CD4-positive, CD25-positive, alpha-beta regulatory T cell (primary cell): ENCODE measurements at regions not wholly inside any gene's neighbourhood (a gene's known extent, or its start where the extent isn't known, plus 50 kb on each side); places are given as distances from the start of the nearest gene placed in this dataset.
"Not testable (repeated sequence)": the region's sequence is repeated elsewhere in the genome, so short reads cannot be mapped to it uniquely, and the experiment has no call there.

Source experiments
- ATAC-seq, 2 donors: fragments of 150-1000 bp; cut with Tn5 transposase; one replicate each; pipeline ENCODE4 v1.10.0; 2021; ENCODE audit warnings: low read depth in 2 of 2, moderate number of reproducible peaks in 2 of 2, moderate library complexity in 1 of 2
- DNase-seq, 3 donors: peaks; one replicate each; pipeline versions ENCODE4 v3.0.0 to v3.0.0-alpha.2; 2012 to 2022; ENCODE audit warnings: mixed read lengths in 1 of 3
- H3K27ac ChIP-seq: one replicate; pipeline ENCODE4 v1.7.0; 2013; ENCODE audit warnings: mild to moderate bottlenecking, low read length; ENCODE audit not compliant: insufficient read depth, poor library complexity, severe bottlenecking
- H3K27me3 ChIP-seq: one replicate; pipeline ENCODE4 v1.7.0; 2013; ENCODE audit warnings: low read length; ENCODE audit not compliant: control insufficient read depth, insufficient read depth
- H3K36me3 ChIP-seq: one replicate; pipeline ENCODE4 v1.7.0; 2013; ENCODE audit warnings: mild to moderate bottlenecking, low read length, moderate library complexity; ENCODE audit not compliant: control insufficient read depth, insufficient read depth
- H3K4me1 ChIP-seq: 2 replicates; pipeline ENCODE4 v1.7.0; 2013; ENCODE audit warnings: mild to moderate bottlenecking, low read length; ENCODE audit not compliant: insufficient read depth, control insufficient read depth, poor library complexity, severe bottlenecking
- H3K4me3 ChIP-seq: one replicate; pipeline ENCODE4 v1.7.0; 2013; ENCODE audit warnings: low read depth, mild to moderate bottlenecking, low read length, moderate library complexity
- H3K9me3 ChIP-seq, 2 experiments: 1 replicate in 1 of 2; 2 replicates in 1 of 2; pipeline ENCODE4 v1.7.0; 2013; ENCODE audit warnings: low read length in 2 of 2, mild to moderate bottlenecking in 1 of 2, moderate library complexity in 1 of 2; ENCODE audit not compliant: control insufficient read depth in 2 of 2
- H3K27ac Mint-ChIP-seq, 3 donors: one replicate each; pipeline ENCODE4 v1.8.0; 2020 to 2022; ENCODE audit warnings: mild to moderate bottlenecking in 3 of 3, mixed read lengths in 3 of 3, moderate library complexity in 2 of 3
- H3K27me3 Mint-ChIP-seq: one replicate; pipeline ENCODE4 v1.8.0; 2022; ENCODE audit warnings: mild to moderate bottlenecking, mixed read lengths
- H3K36me3 Mint-ChIP-seq: one replicate; pipeline ENCODE4 v1.8.0; 2020; ENCODE audit warnings: mixed read lengths
- H3K4me1 Mint-ChIP-seq, 4 donors: one replicate each; pipeline ENCODE4 v1.8.0; 2020 to 2022; ENCODE audit warnings: mixed read lengths in 4 of 4, mild to moderate bottlenecking in 1 of 4
- H3K4me3 Mint-ChIP-seq, 4 donors: one replicate each; pipeline ENCODE4 v1.8.0; 2020 to 2022; ENCODE audit warnings: mild to moderate bottlenecking in 4 of 4, mixed read lengths in 4 of 4, moderate library complexity in 3 of 4
- H3K9me3 Mint-ChIP-seq, 7 donors: one replicate each; pipeline ENCODE4 v1.8.0; 2020 to 2022; ENCODE audit warnings: mixed read lengths in 7 of 7, mild to moderate bottlenecking in 3 of 7, moderate library complexity in 2 of 7

GRCh38 chr10:122780391-122780790, 65.3 kb downstream of the CUZD1 start:
- no peak overlapping the region for H3K27ac ChIP-seq
- no peaks in the 10 kb centered on the region for H3K9me3 ChIP-seq
- Mint-ChIP-seq H3K27ac (no peak overlapping the region), H3K27me3 (peaks cover 5% of the 10 kb centered on the region), H3K9me3 (no peaks in the 10 kb centered on the region), H3K4me1 (no peaks in the 10 kb centered on the region), H3K36me3 (no peaks in the 10 kb centered on the region), H3K4me3 (no peak overlapping the region)
- no peaks in the 10 kb centered on the region for H3K4me1 ChIP-seq
- no peak for ATAC-seq
- DNase-seq = no peak
- no peak overlapping the region for H3K4me3 ChIP-seq
- no peaks in the 10 kb centered on the region for H3K27me3 ChIP-seq
- H3K36me3 ChIP-seq = no peaks in the 10 kb centered on the region

- ATAC-seq = no peak
- Mint-ChIP-seq H3K27me3 (peaks cover 4% of the 10 kb centered on the region), H3K36me3 (no peaks in the 10 kb centered on the region), H3K9me3 (peaks cover 0 to 1% (median 0%) of the 10 kb centered on the region in 7 donors), H3K27ac (no peak overlapping the region), H3K4me3 (no peak overlapping the region), H3K4me1 (no peaks in the 10 kb centered on the region)
- peaks cover 2% of the 10 kb centered on the region for H3K27me3 ChIP-seq
- H3K4me3 ChIP-seq = no peak overlapping the region
- DNase-seq = no peak
- no peak overlapping the region for H3K27ac ChIP-seq
- H3K36me3 ChIP-seq = no peaks in the 10 kb centered on the region
- no peaks in the 10 kb centered on the region for H3K4me1 ChIP-seq
- no peaks in the 10 kb centered on the region for H3K9me3 ChIP-seq
Observed at GRCh38 chr10:122779924-122780323, 65.7 kb downstream of the CUZD1 start.

DNA sequence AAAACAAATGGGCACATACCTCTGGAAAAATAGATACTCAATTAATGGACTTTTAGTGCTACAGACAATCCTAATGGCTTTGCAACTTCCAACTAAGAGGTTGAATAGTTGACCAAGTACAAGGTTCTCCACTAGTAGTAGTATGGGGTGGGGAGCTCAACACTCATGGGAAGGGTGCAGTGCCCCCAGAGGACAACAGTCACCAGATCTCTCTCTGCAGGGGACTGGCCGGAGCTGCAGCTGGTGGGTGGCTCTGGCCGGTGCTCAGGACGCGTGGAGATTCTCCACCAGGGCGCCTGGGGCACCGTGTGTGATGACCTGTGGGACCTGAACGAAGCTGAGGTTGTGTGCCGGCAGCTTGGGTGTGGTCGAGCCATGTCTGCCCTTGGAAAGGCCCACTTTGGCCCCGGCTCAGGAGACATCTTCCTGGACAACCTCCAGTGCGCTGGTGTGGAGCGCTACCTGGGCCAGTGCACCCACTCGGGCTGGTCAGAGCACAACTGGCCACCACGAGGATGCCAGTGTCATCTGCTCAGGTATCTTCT, 68.1 kb downstream of the CUZD1 start:
- no peaks in the 10 kb centered on the region for H3K4me1 ChIP-seq
- no peaks in the 10 kb centered on the region for H3K36me3 ChIP-seq
- Mint-ChIP-seq H3K9me3 (peaks cover 0 to 1% (median 0%) of the 10 kb centered on the region in 7 donors), H3K4me1 (no peaks in the 10 kb centered on the region), H3K36me3 (no peaks in the 10 kb centered on the region), H3K27ac (no peak overlapping the region), H3K27me3 (peaks cover 4% of the 10 kb centered on the region), H3K4me3 (no peak overlapping the region)
- ATAC-seq (no peak), DNase-seq (no peak)
- no peak overlapping the region for H3K4me3 ChIP-seq
- H3K27ac ChIP-seq = no peak overlapping the region
- H3K9me3 ChIP-seq = no peaks in the 10 kb centered on the region
- H3K27me3 ChIP-seq = peaks cover 3% of the 10 kb centered on the region

DNA sequence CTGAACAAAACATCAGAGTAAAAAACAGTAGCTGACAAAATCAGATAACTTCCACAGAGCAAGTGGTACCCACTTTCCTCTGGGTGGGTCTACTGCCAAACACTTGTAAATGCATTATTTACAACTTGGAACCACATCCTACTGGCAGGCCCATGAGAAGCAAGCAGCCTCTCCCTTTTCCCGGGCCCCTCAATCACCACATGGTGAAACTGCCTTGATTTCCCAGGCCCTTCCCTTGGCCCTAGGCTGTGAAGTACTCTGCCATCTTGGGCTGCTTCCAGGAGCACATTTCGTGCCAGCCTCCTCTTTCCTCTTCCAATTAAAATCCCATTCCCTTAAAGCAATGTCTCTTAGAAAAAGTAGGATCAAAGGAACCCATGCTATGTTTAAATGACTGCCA, 71.4 kb downstream of the CUZD1 start:
- ATAC-seq (no peak), DNase-seq (no peak)
- Mint-ChIP-seq H3K4me3 (no peak overlapping the region), H3K4me1 (no peaks in the 10 kb centered on the region), H3K27ac (peak overlapping the region in 1 of 3 donors; percentile 5), H3K9me3 (peaks cover 0 to 1% (median 0%) of the 10 kb centered on the region in 7 donors), H3K27me3 (peaks cover 4% of the 10 kb centered on the region), H3K36me3 (no peaks in the 10 kb centered on the region)
- Histone ChIP-seq H3K27me3 (peaks cover 3% of the 10 kb centered on the region), H3K4me3 (no peak overlapping the region), H3K36me3 (no peaks in the 10 kb centered on the region), H3K4me1 (no peaks in the 10 kb centered on the region), H3K9me3 (no peaks in the 10 kb centered on the region), H3K27ac (no peak overlapping the region)

DNA sequence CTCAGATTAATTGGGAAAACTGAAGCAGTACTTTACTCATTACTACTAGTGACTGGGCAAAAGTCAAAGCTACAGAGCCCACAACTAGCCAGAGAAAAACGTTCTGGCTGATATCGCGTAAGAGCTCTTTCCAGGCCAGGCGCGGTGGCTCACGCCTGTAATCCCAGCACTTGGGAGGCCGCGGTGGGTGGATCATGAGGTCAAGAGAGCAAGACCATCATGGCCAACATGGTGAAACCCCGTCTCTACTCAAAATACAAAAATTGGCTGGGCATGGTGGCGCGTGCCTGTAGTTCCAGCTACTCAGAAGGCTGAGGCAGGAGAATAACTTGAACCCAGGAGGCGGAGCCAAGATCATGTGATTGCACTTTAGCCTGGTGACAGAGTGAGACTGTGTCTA, 71.8 kb upstream of the C10orf120 start:
- not testable (repeated sequence) for H3K9me3 ChIP-seq, H3K27me3 ChIP-seq, H3K4me3 Mint-ChIP-seq, H3K36me3 ChIP-seq, DNase-seq, H3K4me1 ChIP-seq, H3K27ac Mint-ChIP-seq, H3K4me3 ChIP-seq, H3K27ac ChIP-seq, H3K4me1 Mint-ChIP-seq, H3K36me3 Mint-ChIP-seq, H3K9me3 Mint-ChIP-seq, ATAC-seq, H3K27me3 Mint-ChIP-seq

DNA sequence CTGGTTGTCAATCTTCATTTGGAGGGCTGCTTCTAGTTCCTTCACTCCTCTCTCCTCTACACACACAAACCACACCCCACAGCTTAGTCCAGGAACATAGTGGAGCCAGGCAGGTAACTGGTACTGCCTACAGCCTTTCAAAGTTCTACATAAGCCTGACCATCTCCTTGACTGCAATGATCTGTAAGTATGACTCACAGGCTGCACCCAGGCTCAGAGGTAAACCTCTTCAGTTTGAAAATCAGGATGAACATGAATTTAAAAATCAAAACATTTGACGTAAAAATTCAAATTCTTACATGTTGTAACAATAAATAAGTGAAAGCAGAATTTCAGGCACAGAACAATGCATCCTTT, 68.7 kb upstream of the C10orf120 start:
- Histone ChIP-seq H3K27ac (no peak overlapping the region), H3K9me3 (no peaks in the 10 kb centered on the region), H3K4me1 (no peaks in the 10 kb centered on the region), H3K4me3 (no peak overlapping the region), H3K36me3 (no peaks in the 10 kb centered on the region), H3K27me3 (peaks cover 2% of the 10 kb centered on the region)
- Mint-ChIP-seq H3K4me3 (no peak overlapping the region), H3K27ac (no peak overlapping the region), H3K4me1 (no peaks in the 10 kb centered on the region), H3K27me3 (peaks cover 4% of the 10 kb centered on the region), H3K9me3 (peaks cover 0 to 1% (median 0%) of the 10 kb centered on the region in 7 donors), H3K36me3 (no peaks in the 10 kb centered on the region)
- DNase-seq = no peak
- no peak for ATAC-seq

DNA sequence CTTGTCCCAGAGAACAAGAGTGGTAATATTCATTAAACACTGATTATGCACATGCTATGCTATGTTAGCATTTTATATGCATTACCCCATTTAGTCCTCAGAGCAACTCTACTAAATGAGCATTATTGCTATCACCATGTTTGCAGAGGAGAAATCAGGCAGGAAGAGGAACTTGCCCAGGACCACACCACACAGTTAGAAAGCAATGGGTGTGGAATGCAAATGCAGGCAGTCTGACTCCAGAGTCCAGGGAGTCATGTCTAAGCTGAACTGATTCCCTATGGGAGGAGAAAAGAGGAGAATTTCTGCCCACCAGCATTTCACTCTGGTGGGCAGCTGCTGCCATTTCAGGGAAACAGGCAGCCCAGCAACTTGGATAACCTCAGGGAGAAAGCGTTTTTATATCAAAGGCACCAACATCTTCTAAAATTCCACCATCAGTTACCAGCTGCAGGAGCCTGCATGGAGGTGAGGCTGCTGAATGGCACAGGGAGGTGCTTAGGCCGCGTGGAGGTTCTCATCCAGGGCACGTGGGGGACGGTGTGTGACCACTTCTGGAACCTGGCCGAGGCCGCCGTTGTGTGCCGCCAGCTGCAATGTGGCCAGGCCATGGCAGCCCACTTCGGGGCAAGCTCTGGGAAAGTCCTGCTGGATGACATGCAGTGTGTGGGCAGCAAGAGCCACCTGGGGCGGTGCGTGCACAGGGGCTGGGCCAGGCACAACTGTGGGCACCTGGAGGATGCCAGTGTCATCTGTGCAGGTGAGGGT, 68.2 kb upstream of the C10orf120 start:
- Histone ChIP-seq H3K4me3 (no peak overlapping the region), H3K27ac (no peak overlapping the region), H3K36me3 (no peaks in the 10 kb centered on the region), H3K27me3 (peaks cover 2% of the 10 kb centered on the region), H3K4me1 (no peaks in the 10 kb centered on the region), H3K9me3 (no peaks in the 10 kb centered on the region)
- DNase-seq (no peak), ATAC-seq (no peak)
- H3K9me3 Mint-ChIP-seq = peaks cover 0 to 5% (median 0%) of the 10 kb centered on the region in 7 donors
- H3K27me3 Mint-ChIP-seq = peaks cover 6% of the 10 kb centered on the region
- no peak overlapping the region for H3K27ac Mint-ChIP-seq
- no peaks in the 10 kb centered on the region for H3K4me1 Mint-ChIP-seq
- H3K4me3 Mint-ChIP-seq = no peak overlapping the region
- no peaks in the 10 kb centered on the region for H3K36me3 Mint-ChIP-seq

DNA sequence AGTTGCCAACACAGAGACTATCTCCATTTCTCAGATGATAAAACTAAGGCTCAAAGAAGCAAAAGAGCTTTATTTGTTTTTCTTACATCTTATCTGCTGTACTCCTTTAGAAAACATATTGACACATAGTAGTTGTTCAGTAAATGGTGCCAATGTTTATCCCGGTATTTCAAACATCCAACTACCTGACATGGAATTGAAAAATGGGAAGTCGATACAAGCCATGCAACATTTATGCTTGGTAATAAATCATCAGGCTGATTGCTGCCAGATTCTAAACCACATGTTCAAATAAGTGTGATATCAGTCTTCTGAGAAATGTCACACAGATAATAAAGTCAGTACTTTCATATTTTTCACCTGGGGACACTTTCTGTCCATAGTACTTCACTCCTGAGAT, 65.8 kb upstream of the C10orf120 start:
- H3K4me3 Mint-ChIP-seq = no peak overlapping the region
- Histone ChIP-seq H3K27ac (no peak overlapping the region), H3K4me1 (no peaks in the 10 kb centered on the region), H3K36me3 (no peaks in the 10 kb centered on the region), H3K4me3 (no peak overlapping the region), H3K27me3 (peaks cover 2% of the 10 kb centered on the region), H3K9me3 (no peaks in the 10 kb centered on the region)
- H3K36me3 Mint-ChIP-seq = no peaks in the 10 kb centered on the region
- ATAC-seq (no peak), DNase-seq (no peak)
- H3K9me3 Mint-ChIP-seq = peaks cover 0 to 5% (median 2%) of the 10 kb centered on the region in 7 donors
- no peaks in the 10 kb centered on the region for H3K4me1 Mint-ChIP-seq
- peaks cover 12% of the 10 kb centered on the region for H3K27me3 Mint-ChIP-seq
- no peak overlapping the region for H3K27ac Mint-ChIP-seq
